GM04504 (cell line): ENCODE measurements at regions not wholly inside any gene's neighbourhood (a gene's known extent, or its start where the extent isn't known, plus 50 kb on each side); places are given as distances from the start of the nearest gene placed in this dataset.
"Not testable (repeated sequence)": the region's sequence is repeated elsewhere in the genome, so short reads cannot be mapped to it uniquely, and the experiment has no call there.

Experiments used
- DNase-seq: peaks from one replicate; pipeline ENCODE4 v3.0.0-alpha.2; 2012; ENCODE audit warnings: low read depth

DNA sequence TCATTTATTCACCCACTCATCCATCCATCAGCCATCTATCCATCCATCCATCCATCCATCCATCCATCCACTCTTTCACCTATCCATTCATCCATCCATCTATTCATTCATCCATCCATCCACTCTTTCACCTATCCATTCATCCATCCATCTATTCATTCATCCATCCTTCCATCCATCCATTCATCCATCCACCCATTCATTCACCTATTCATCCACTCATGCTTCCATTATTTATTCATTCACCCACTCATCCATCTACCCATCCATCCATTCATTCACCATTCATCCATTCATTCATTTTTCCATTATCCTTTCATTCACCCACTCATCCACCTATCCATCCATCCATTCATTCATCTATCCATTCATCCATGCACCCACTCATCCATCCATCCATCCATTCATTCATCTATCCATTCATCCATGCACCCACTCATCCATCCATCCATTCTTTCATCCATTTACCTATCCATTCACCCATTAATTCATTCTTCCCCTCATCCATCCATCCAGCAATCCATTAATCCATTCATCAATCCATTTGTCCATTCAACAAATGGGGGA, 360.9 kb downstream of the ADGRD1 start:
- no peak for DNase-seq

DNA sequence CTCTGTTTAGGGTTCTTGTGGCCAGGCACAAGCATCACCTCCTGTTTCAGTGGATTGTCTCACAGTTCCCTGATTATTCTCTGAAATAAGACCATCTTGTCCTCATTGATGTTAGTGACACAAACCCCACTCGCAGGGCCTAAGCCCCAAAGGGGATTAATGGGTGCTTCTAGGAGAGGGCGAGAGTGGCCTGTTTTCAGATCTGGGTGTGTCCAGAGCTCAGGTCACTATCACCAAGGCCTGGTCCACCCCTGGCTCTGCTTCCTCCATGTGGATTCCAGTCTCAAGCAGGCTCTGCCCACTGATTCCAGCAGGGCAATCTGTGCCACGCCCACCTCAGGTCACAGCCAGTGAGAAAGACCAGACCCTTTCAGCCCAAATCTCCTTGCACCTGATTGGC, 361.9 kb downstream of the ADGRD1 start:
- DNase-seq: no peak

DNA sequence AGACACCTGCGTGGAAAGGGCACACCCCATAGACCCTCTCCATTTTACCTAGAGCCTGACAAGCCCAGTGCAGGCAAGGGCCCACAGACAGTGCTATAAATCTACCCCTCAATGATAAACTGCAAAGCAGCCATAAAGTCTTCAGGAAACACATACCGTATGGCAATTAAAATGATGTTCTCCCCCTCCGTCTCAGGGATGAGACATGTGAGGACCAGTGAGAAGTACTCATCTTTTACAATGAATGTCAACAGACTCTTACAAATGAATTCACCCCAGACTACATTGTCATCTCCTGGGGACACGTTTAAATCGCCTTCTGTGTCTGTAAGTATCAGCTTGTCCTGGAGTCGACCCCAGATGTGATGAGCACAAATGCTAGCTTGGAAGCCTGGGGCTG, 362.7 kb downstream of the ADGRD1 start:
- no peak for DNase-seq

DNA sequence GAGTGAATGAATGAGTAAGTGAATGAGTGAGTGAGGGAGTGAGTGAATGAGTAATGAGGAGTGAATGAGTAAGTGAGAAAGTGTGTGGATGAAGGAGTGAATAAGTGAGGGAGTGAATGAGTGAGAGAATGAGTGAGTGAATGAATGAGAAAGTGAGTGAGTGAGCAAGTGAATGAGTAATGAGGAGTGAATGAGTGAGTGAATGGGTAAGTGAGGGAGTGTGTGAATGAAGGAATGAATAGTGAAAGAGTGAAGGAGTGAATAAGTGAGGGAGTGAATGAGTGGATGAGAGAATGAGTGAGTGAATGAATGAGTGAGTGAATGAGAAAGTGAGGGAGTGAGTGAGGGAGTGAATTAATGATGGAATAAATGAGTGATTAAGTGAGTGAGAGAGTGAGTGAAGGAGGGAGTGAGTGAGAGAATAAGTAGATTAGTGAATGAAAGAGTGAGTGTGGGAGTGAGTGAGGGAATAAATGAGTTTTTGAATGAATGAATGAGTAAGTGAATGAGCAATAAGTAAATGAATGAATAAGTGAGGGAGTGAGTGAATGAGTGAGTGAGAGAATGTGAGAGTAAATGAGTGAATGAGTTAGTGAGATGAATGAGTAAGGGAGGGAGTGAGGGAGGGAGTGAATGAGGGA, 364.5 kb downstream of the ADGRD1 start:
- DNase-seq: no peak

DNA sequence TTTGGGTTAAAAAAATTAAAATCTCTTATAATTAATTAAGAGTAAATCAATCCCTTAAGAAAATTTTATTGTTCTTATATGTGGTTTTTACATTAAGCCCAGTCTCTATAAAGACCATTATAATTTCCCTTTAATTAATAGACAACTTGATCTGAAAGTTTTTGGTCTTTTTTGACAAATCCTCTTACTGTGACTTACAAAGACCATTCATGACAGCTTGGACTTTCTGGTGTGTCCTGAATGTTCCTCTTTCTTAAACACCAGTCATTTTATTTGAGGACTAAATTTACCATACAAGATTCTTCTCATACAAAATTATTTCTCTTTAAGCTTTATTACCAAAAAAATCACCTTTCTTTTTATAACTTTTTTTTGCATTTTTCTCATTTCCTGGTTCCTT, 368.3 kb downstream of the ADGRD1 start:
- no peak for DNase-seq

DNA sequence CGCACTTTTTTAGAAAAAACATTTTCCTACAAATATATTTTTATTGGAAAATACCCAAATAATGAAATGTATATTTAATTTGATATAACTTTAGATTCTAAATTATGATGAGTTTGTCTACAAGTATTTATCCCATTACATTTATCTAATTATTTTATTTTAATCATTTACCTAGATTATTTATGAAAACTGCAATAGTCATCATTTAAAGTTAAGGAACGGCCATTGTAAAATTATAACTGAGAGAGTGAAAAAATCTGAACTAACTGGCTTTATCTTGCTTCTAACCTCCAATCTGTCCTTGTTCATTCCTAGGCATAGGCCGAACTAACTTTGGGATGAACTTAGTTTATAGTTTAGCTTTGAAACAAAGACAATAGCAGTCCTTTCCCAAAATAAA, 368.8 kb downstream of the ADGRD1 start:
- DNase-seq: not testable (repeated sequence)

DNA sequence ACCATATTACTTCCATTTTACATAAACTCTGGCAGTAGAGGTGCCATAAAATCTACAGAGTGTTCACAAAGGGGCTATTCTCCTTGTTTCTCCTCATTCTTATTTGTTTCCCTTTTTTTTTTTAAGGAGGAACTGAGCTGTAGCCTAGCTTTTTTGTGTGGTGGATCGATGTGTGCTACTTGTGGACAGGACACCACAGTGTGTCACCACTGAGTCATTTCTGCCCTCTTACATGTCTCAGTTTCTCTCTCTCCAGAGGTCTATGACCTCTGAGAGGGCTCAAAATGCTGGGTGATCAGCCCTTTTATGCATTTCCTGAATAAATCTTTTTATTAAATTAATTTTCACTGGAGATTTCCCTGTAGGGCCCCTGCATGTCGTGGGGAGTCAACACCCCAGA, 370.2 kb downstream of the ADGRD1 start:
- DNase-seq: no peak

DNA sequence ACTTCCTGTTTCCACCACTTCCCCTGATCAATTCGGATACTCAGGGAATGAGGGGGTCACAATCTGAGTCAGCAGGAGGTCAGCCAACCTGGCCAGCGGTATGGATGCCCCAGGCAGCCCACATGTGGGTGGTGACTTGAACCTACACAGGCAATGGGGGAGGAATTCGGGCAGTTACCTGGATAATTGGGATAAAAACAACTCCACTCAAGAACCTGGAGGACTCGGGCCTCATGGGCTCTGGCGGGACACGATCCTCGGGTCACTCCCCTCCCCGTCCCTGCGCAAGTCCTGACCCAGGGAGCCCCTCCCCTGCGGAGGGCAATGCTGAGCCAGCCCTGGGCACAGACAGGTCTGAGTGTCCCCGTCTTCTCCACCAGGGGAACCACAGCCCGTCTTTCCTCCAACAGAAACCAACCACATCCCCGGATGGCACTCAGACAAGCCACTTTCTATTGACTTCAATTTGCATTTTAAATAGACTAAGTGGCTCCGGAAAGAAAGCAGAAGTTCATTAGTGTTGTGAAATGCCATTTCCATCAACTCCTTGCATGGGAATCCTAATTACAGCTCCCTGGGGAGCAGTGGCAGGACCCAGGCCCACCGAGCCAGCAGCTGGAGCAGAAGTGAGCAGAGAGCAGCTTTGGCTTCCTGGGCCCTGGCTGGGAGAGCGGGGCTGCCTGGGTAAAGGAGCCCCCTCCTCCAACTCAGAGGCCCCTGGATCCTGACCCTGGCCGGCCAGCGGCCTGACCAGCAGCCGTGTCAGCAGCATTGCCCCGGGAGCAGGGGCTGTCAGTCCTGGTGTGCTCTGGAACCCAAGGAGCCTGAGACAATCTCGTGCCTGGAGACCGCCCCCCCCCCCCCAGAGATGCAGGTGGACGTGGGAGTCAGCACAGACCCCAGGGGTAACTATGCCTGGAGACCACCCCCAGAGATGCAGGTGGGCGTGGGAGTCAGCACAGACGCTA, 374.1 kb downstream of the ADGRD1 start:
- no peak for DNase-seq

DNA sequence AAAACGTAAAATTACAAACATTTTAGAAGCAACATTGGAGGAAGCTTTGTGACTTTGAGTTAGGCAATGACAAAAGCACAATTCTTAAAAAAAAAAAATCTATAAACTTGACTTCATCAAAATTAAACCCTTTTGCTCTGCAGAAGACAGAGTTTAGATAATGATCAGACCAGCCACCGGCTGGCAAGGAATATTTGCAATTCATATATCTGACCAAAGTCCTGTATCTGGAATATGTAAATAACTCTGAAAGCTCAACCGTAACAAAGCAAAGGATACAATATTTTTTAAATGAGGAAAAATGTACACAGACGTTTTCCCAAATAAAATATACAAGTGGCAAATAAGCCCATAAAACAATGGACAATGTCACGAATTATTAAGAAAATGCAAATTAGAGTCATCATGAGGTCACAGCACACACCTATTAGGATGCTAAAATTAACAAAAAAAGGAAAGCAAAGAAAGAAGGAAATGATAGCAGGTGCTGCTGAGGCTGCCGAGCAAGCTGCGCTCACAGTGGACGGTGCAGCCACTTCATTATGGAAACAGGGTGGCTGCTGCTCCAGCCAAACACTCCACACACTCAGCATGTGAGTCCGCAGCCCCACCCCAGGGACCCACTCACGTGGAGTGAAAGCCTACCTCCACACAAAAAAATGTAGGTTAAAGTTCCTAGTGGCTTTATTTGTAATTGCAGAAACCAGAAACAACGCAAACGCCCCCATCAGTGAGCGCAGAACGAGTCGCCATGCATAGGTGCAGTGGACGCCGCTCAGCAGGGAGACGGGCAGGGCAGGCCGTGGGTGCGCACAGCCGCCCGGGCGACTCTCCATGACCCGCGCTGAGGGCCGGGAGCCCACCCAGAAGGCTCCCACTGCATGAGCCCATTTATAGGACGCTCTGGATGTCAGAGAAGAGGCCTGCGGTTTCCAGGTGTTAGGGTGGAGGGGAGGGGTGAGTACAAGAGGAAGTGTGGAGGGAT, 375.4 kb downstream of the ADGRD1 start:
- DNase-seq: not testable (repeated sequence)

DNA sequence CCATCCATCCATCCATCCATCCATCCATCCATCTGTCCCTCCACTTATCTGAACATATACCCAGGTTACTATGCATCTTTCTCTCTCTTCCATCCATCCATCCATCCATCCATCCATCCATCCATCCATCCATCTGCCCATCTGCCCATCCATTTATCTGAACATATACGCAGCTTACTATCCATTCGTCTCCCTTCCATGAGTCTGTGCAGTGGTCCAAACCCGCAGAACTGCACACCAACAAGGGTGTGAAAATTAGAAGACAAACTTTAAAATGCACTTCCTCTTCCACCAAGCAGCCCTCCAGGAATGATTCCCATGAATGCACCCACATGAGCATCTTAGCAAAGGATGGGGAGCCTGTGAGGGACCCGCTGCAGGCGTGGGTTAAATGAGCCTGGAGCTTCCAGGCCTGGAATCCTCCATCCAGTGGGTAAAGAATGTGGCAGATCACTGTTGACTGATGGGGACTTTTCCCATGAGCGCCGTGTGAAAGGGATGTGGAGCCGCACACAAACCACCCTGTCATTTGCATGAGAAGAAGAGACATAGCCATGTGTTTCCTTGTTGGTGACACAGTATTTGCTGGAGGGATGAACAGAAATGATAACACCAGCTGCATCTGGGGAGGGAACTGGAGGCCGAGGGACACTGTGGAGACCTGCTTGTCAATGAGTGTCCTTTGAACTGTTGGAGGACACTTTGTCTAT, 376.6 kb downstream of the ADGRD1 start:
- DNase-seq: no peak

DNA sequence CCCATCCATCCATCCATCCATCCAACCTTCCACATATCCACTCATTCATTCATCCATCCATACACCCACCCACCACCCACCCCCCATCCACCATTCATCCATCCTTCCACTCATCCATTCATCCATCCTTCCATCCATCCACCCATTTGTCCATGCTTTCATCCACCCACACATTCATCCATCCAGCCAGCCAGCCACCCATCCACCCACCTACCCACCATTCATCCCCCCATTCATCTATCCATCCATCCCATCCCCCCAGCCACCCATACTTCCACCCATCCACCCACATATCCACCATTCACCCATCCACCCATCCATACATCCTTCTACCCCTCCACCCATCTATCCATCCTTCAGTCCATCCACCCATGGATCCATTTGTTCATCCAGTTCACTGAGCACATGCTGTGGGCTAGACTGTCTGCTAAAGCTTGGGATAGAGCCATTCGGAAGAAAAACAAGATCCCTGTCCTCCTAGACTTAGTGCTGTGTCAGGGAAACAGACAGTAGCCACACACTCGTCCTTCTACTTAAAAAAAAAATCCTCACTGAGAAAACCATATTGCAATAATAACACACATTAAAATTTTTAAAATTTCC, 377.5 kb downstream of the ADGRD1 start:
- DNase-seq: no peak

DNA sequence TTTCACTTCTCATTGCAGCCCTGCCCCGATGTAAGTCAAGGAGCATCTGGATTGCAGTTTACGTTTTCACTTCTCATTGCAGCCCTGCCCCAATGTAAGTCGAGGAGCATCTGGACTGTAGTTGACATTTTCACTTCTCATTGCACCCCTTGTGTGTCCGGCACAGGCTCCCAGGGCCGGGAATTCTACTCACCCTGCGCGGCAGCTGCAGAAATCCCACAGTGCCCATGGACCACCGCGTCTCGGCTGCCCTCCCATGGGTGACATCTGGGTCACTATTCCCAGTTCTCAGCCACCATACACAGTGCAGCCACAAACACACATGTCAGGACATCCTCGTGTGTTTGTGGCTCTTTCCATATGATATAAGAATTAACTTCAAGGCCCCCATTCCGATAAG, 378.5 kb downstream of the ADGRD1 start:
- no peak for DNase-seq

DNA sequence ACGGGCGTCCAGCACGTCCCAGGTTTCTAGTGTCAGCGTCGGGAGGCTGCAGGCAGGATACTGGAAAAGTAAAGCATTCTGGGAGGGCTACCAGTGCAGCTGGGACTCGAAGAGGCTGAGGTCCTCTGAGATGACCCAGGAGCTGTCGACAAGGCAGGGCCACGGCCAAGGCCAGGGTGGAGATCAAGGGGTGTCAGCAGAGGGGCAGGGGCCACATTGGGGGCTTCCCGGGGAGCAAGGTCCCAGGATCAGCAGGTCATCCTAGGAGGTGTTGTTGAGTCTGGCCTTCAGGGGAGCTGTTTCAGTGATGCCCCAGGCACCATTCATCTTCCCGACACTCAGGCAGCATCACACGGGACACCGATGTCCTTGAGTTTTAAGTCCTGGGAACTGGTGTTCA, 377.8 kb upstream of the SFSWAP start:
- DNase-seq: no peak

DNA sequence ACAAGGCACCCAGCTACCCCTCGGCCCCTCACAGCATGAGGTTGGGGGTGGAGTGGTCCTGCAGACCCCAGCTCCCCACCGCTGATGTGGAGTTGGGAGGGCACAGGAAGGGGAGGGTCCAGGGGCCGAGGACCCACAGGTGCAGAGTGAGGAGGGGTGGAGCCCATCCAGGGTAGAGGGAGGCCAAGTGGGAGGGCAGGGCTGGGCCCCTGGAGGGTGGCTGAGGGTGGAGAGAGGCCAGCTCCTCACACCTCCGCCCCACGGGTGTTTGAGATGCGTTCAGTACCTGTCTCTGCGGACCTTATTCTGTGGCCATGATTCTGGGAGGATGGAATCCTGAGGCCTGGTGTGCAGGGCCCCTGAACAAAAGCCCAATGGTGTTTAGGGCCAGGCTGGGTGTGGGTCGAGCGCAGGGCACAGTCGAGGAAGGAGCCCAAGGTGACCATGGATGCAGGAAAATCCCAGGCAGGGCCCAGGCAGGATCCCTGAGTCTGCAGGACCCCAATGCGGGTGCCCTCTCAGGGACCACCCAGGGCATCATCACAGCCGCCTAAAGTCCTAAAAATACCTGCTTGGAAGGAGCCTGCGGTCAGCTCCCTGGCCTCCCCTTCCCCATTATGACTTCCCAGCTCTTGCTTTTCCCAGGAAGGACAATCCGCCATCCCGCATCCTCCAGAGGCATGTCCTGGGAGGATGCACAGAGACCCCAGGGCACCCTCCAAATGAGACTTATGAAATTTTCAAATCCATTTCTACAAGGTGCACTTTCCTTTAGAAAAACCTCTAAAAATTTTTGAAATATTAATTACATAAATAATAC, 377.1 kb upstream of the SFSWAP start:
- DNase-seq: no peak

DNA sequence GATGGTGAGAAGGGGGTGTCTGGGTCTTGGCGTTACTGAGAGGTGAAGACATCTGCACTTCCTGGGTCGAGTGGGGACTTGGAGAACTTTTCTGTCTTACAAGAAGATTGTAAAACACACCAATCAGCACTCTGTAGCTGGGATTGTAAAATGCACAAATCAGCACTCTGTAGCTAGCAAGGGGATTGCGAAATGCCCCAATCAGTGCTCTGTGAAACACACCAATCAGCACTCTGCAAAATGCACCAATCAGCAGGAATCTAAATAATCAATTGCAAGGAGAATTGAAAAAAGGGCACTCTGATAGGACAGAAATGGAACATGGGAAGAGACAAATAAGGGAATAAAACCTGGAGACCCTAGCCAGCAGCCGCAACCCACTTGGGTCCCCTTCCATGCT, 376.1 kb upstream of the SFSWAP start:
- no peak for DNase-seq

DNA sequence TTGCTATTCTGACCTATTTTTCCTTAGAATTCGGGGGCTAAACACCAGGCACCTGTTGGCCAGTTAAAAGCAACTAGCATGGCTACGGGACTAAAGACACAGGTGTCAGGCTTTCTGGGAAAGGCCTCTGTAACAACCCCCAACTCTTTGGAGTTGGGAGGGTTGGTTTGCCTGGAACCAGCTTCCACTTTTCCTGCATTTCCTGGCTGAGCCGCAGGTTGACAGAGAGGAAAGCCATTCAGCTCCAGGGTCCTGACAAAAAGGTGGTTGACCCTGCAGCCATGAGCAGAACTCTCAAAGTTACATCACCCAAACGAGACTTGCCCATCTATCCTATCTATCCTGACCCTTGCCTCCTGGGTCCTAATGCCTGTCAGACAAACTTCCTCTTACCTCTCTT, 375.4 kb upstream of the SFSWAP start:
- DNase-seq: no peak

DNA sequence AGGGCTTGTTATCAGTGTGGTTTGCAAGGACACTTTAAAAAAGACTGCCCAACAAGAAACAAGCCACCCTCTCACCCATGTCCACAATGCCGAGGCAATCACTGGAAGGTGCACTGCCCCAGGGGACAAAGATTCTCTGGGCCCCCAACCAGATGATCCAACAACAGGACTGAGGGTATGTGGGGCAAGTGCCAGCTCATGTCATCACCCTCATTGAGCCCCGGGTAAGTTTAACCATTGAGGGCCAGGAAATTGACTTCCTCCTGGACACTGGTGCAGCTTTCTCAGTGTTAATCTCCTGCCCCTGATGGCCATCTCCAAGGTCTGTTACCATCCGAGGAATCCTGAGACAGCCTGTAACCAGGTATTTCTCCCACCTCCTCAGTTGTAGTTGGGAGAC, 373.0 kb upstream of the SFSWAP start:
- not testable (repeated sequence) for DNase-seq

DNA sequence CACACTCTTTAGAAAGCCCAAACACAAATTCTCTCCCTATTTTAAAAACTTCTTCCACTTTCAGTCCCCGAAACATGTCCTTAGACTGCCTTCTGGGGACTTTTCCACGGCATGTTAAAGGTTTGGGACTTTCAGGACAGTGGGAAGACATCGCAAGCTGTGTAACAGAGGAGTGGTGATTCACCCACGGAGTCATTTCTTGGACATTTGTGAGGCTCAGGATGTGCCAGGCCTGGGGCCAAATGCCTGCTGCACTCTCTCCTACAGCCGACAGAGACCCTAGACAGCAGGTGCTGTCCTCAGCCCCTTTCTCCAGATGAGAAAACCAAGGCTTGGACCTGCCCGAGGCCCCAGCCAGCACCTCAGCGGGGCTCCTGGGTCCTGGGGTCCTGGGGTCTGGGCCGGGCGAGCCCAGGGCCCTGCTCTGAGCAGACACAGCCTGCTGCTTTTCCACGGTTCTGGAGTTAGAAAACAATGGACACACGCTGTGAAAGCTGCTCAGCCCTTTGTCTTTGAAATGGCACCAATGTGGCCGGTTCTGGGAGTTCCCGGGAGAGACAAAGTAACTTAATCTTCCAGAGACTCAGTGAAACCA, 370.2 kb upstream of the SFSWAP start:
- DNase-seq: no peak

DNA sequence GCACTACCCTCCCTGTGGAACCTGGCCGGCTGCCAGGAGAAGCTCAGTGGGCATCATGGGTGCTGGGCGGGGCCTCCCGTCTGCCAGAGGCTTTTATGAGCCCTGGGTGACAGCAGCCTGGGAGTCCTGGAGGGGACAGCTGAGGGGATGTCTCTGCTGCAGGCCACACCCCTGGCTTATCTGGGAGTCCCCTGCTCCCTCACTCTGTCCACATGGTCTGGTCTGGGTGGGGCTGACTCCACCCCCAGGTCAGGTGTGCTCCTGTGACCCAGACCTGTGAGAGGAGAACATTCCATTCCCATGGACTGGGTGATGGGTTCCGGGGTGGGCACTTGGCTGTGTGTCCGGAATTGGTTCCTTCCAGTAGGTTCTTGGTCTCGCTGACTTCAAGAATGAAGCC, 369.3 kb upstream of the SFSWAP start:
- not testable (repeated sequence) for DNase-seq

DNA sequence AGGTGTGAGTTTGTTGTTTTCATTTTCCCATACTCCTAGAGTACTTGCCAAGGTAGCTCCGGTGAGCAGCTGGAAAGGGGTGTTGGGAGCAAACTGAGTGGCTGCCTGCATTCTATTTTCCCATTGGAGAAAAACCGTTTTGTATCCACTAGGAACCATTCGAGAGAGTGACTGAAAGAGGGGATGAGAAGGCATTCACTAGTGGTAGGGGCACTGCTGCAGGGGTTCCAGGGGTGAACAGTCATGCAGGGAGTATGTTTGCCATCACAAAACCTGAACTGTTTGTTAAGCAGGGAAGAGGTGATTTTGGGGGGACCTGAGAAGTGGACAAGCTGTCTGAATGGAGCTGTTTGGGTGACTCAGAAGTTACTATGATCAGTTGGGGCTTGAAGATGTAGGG, 367.5 kb upstream of the SFSWAP start:
- DNase-seq: not testable (repeated sequence)
